Stomach (tissue), 8 donors: ENCODE measurements at regions not wholly inside any gene's neighbourhood (a gene's known extent, or its start where the extent isn't known, plus 50 kb on each side); places are given as distances from the start of the nearest gene placed in this dataset.

Experiments
- DNase-seq, 2 donors: peaks; one replicate each; pipeline versions ENCODE4 v3.0.0 to v3.0.0-alpha.2; 2013 to 2019
- H3K27ac ChIP-seq, 5 donors: fragments of 200-600 bp in 4 of 5; sonication (generic) in 4 of 5; one replicate each; pipeline ENCODE4 v1.5.1; 2013 to 2019; ENCODE audit warnings: mild to moderate bottlenecking in 1 of 5, moderate library complexity in 1 of 5
- H3K27me3 ChIP-seq, 3 donors: fragments of 200-600 bp; sonication (generic); one replicate each; pipeline ENCODE4 v1.5.1; 2017 to 2019; ENCODE audit warnings: mixed run types in 1 of 3
- H3K36me3 ChIP-seq, 4 donors: fragments of 200-600 bp; sonication (generic); 1 replicate in 3 of 4; 2 replicates in 1 of 4; pipeline ENCODE4 v1.5.1; 2016 to 2019
- H3K4me1 ChIP-seq, 4 donors: fragments of 200-600 bp; sonication (generic); one replicate each; pipeline ENCODE4 v1.5.1; 2016 to 2019
- H3K4me3 ChIP-seq, 4 donors: fragments of 200-600 bp; sonication (generic) in 3 of 4; one replicate each; pipeline ENCODE4 v1.5.1; 2016 to 2019; ENCODE audit warnings: mild to moderate bottlenecking in 1 of 4
- H3K9me3 ChIP-seq, 4 donors: fragments of 200-600 bp; sonication (generic); one replicate each; pipeline ENCODE4 v1.5.1; 2016 to 2019
- CTCF ChIP-seq, 7 experiments: fragments of 450-650 bp in 4 of 7; fragments of 200-600 bp in 3 of 7; sonication (generic) in 3 of 7; IDR thresholded peaks; one replicate each; pipeline ENCODE4 v1.5.1; 2016 to 2019; ENCODE audit warnings: antibody characterized with exemption in 7 of 7, control low read depth in 2 of 7, mild to moderate bottlenecking in 1 of 7
- EP300 ChIP-seq: sonication (generic); formaldehyde crosslinking; IDR thresholded peaks from one replicate; pipeline ENCODE4 v1.6.1; 2017; ENCODE audit warnings: antibody characterized with exemption
- POLR2A ChIP-seq, 4 donors: fragments of 450-650 bp; IDR thresholded peaks; one replicate each; pipeline ENCODE4 v1.6.1; 2016; ENCODE audit warnings: antibody characterized with exemption in 4 of 4, control low read depth in 2 of 4, mild to moderate bottlenecking in 1 of 4, moderate library complexity in 1 of 4
- POLR2AphosphoS5 ChIP-seq, 3 donors: sonication (generic); formaldehyde crosslinking; IDR thresholded peaks; one replicate each; pipeline ENCODE4 v1.6.1; 2016; ENCODE audit warnings: antibody characterized with exemption in 3 of 3
- WGBS, 5 donors: extraction: QIAGEN DNeasy Blood & Tissue Kit in 3 of 5; methylation state at CpG; one replicate each; pipeline versions ENCODE4 v1.1.5 to v1.1.7; 2013 to 2018; 5-methylcytosine and 5-hydroxymethylcytosine counted together
- intact Hi-C: fragments of 100-400 bp; cut with DNase I; formaldehyde crosslinking; loops from one replicate; pipeline ENCODE4 v1.15.1; 2023; ENCODE audit warnings: low total_unique reads
- donor health status: healthy with polysubstance abuse.
- donor health status: Bipolar disorder and iron deficiency.
- donor health status: healthy.

- Histone ChIP-seq H3K36me3 (no peaks in the 10 kb centered on the region), H3K27me3 (no peaks in the 10 kb centered on the region), H3K27ac (no peak overlapping the region), H3K9me3 (no peaks in the 10 kb centered on the region), H3K4me3 (no peak overlapping the region), H3K4me1 (no peaks in the 10 kb centered on the region)
- intact Hi-C loops, result no loop called here
- TF ChIP-seq POLR2AphosphoS5 (IDR thresholded peaks at IDR 0.05), result no peak
- no peak for TF ChIP-seq EP300
- no peak for TF ChIP-seq CTCF (IDR thresholded peaks at IDR 0.05)
- no peak for TF ChIP-seq POLR2A (IDR thresholded peaks at IDR 0.05)
- WGBS, 5 donors, result 54 to 67% (median 67%) methylated on average over 4 of the region's 4 CpGs
- DNase-seq, result no peak
Measured at GRCh38 chr1:189834813-189835212, 642.9 kb downstream of the BRINP3 start.

- 89 to 96% (median 92%) methylated on average over 2 of the region's 2 CpGs for WGBS, 5 donors
Measured at GRCh38 chr1:189847613-189848012, 630.1 kb downstream of the BRINP3 start.

GRCh38 chr1:189851806-189852367, 625.8 kb downstream of the BRINP3 start:
- no peak overlapping the region for H3K4me3 ChIP-seq
- no peaks in the 10 kb centered on the region for H3K4me1 ChIP-seq
- H3K9me3 ChIP-seq, result peaks cover 0 to 4% (median 0%) of the 10 kb centered on the region in 4 donors
- no peak for TF ChIP-seq POLR2AphosphoS5 (IDR thresholded peaks at IDR 0.05)
- TF ChIP-seq EP300, result no peak
- TF ChIP-seq POLR2A (IDR thresholded peaks at IDR 0.05), result no peak
- no peak for TF ChIP-seq CTCF (IDR thresholded peaks at IDR 0.05)
- H3K36me3 ChIP-seq, result no peaks in the 10 kb centered on the region
- intact Hi-C loops, result no loop called here
- WGBS, 5 donors, result 61 to 72% (median 65%) methylated on average over 3 of the region's 3 CpGs
- H3K27ac ChIP-seq, result no peak overlapping the region
- no peaks in the 10 kb centered on the region for H3K27me3 ChIP-seq
- no peak for DNase-seq

More at GRCh38 chr1:189847613-189848012, 630.1 kb downstream of the BRINP3 start:
- Histone ChIP-seq H3K36me3 (no peaks in the 10 kb centered on the region), H3K27me3 (no peaks in the 10 kb centered on the region), H3K27ac (no peak overlapping the region), H3K4me1 (no peaks in the 10 kb centered on the region), H3K9me3 (no peaks in the 10 kb centered on the region), H3K4me3 (no peak overlapping the region)
- TF ChIP-seq POLR2A (IDR thresholded peaks at IDR 0.05) (no peak), CTCF (IDR thresholded peaks at IDR 0.05) (no peak), POLR2AphosphoS5 (IDR thresholded peaks at IDR 0.05) (no peak), EP300 (no peak)
- DNase-seq, result no peak
- intact Hi-C loops, result no loop called here

- Histone ChIP-seq H3K27me3 (no peaks in the 10 kb centered on the region), H3K4me1 (no peaks in the 10 kb centered on the region), H3K27ac (no peak overlapping the region), H3K9me3 (peaks cover 0 to 16% (median 4%) of the 10 kb centered on the region in 4 donors), H3K4me3 (no peak overlapping the region), H3K36me3 (no peaks in the 10 kb centered on the region)
- peak in 1 of 2 donors; percentile 6 for DNase-seq
- 67 to 90% (median 81%) methylated on average over 1 of the region's 1 CpG for WGBS, 5 donors
- TF ChIP-seq POLR2A (IDR thresholded peaks at IDR 0.05), result no peak
- peak in 1 of 7 experiments; percentile 9 for TF ChIP-seq CTCF (IDR thresholded peaks at IDR 0.05)
- no peak for TF ChIP-seq EP300
- no peak for TF ChIP-seq POLR2AphosphoS5 (IDR thresholded peaks at IDR 0.05)
- intact Hi-C loops, result no loop called here
Measured at GRCh38 chr1:189859385-189859977, 618.2 kb downstream of the BRINP3 start.
